ENCODE measurements at regions not wholly inside any gene's neighbourhood (a gene's known extent, or its start where the extent isn't known, plus 50 kb on each side); places are given as distances from the start of the nearest gene placed in this dataset.

DNA sequence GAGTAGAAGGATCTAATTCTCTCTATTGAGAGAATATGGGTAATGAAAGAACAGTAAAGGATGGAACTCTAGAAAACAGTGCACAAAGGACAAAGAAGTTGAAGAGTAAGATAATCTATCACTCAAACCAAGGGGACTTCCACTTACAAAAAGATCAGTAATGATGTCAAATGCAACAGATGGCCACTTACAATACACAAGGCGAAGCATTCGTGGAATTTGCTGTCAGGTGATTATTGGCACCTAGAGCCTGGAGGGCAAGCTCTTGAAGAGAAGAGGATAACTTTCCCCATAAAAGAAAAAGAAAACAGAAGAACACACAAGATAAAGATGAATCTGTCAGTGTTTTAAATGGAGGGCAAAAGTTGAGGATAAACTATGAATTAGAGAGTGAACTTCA, 256.0 kb upstream of the TCF21 start:
- Histone ChIP-seq H3K9me3 (ENCODE audit: control insufficient read depth, insufficient read depth, low read depth, low read length) (no peaks in the 10 kb centered on the region), H3K4me1 (ENCODE audit: control insufficient read depth, extremely low read depth, insufficient read depth, low read length) (peaks cover 16% of the 10 kb centered on the region), H4K20me1 (ENCODE audit: control insufficient read depth, extremely low read depth, insufficient read depth, low read length) (no peaks in the 10 kb centered on the region), H3K36me3 (ENCODE audit: control insufficient read depth, insufficient read depth, low read length) (no peaks in the 10 kb centered on the region), H3K79me2 (ENCODE audit: control insufficient read depth, insufficient read depth, low read length) (no peaks in the 10 kb centered on the region), H3K4me3 (replicated peaks in 1 of 4; ENCODE audit: control extremely low read depth in 1 of 4, insufficient read depth in 1 of 4, low read depth in 3 of 4, low read length in 4 of 4) (no peak overlapping the region), H3K9ac (ENCODE audit: insufficient read depth, low read length) (no peak overlapping the region), H3K27me3 (ENCODE audit: control insufficient read depth, insufficient read depth, low read length) (no peaks in the 10 kb centered on the region), H3K4me2 (ENCODE audit: extremely low read depth, insufficient read depth, low read length) (no peak overlapping the region), H3K27ac (ENCODE audit: insufficient read depth, low read length) (no peak overlapping the region), H2AFZ (ENCODE audit: low read length) (no peak overlapping the region)
- no peak for TF ChIP-seq EZH2 (IDR thresholded peaks at IDR 0.05; ENCODE audit: low read length, missing control alignments)
- no peak for TF ChIP-seq CTCF (conservative IDR thresholded peaks at IDR 0.05 in 1 of 2, IDR thresholded peaks at IDR 0.05 in 1 of 2; ENCODE audit: low read depth in 1 of 2, low read length in 2 of 2)
- DNase-seq (ENCODE audit: low read depth in 2 of 2) = no peak

GRCh38 chr6:133634474-133634873, 254.4 kb upstream of the TCF21 start:
- DNase-seq (ENCODE audit: low read depth in 2 of 2) = no peak
- Histone ChIP-seq H3K79me2 (ENCODE audit: control insufficient read depth, insufficient read depth, low read length) (no peaks in the 10 kb centered on the region), H3K9ac (ENCODE audit: insufficient read depth, low read length) (no peak overlapping the region), H3K4me3 (replicated peaks in 1 of 4; ENCODE audit: control extremely low read depth in 1 of 4, insufficient read depth in 1 of 4, low read depth in 3 of 4, low read length in 4 of 4) (no peak overlapping the region), H3K4me2 (ENCODE audit: extremely low read depth, insufficient read depth, low read length) (no peak overlapping the region), H3K36me3 (ENCODE audit: control insufficient read depth, insufficient read depth, low read length) (no peaks in the 10 kb centered on the region), H3K27me3 (ENCODE audit: control insufficient read depth, insufficient read depth, low read length) (no peaks in the 10 kb centered on the region), H2AFZ (ENCODE audit: low read length) (no peak overlapping the region), H3K9me3 (ENCODE audit: control insufficient read depth, insufficient read depth, low read depth, low read length) (no peaks in the 10 kb centered on the region), H3K4me1 (ENCODE audit: control insufficient read depth, extremely low read depth, insufficient read depth, low read length) (peaks cover 16% of the 10 kb centered on the region), H4K20me1 (ENCODE audit: control insufficient read depth, extremely low read depth, insufficient read depth, low read length) (no peaks in the 10 kb centered on the region), H3K27ac (ENCODE audit: insufficient read depth, low read length) (no peak overlapping the region)
- TF ChIP-seq EZH2 (IDR thresholded peaks at IDR 0.05; ENCODE audit: low read length, missing control alignments) (no peak), CTCF (conservative IDR thresholded peaks at IDR 0.05 in 1 of 2, IDR thresholded peaks at IDR 0.05 in 1 of 2; ENCODE audit: low read depth in 1 of 2, low read length in 2 of 2) (no peak)

DNA sequence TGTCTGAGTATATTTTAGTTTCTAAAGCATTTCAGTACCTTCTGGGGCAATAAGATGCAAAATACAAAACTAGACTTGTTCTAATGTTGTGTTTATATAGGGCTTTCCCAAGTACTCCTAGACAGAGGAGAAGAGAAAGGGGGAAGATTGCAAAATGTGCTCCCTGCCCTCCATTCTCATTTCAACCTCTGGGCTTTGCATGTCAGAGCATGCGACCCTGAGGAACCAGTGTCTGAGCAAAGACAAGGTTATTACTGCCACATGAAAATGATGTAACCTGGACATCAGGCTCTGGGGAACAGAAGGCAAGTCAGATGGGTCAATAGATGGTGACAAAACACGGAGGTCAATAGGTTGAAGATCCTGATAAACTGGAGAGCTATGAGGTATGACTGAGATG, 253.5 kb upstream of the TCF21 start:
- no peaks in the 10 kb centered on the region for H3K9me3 ChIP-seq (ENCODE audit: control insufficient read depth, insufficient read depth, low read depth, low read length)
- H3K4me3 ChIP-seq (replicated peaks in 1 of 4; ENCODE audit: control extremely low read depth in 1 of 4, insufficient read depth in 1 of 4, low read depth in 3 of 4, low read length in 4 of 4) = no peak overlapping the region
- no peaks in the 10 kb centered on the region for H3K79me2 ChIP-seq (ENCODE audit: control insufficient read depth, insufficient read depth, low read length)
- no peak overlapping the region for H3K4me2 ChIP-seq (ENCODE audit: extremely low read depth, insufficient read depth, low read length)
- H3K27me3 ChIP-seq (ENCODE audit: control insufficient read depth, insufficient read depth, low read length) = no peaks in the 10 kb centered on the region
- H3K36me3 ChIP-seq (ENCODE audit: control insufficient read depth, insufficient read depth, low read length) = no peaks in the 10 kb centered on the region
- TF ChIP-seq EZH2 (IDR thresholded peaks at IDR 0.05; ENCODE audit: low read length, missing control alignments) (no peak), CTCF (conservative IDR thresholded peaks at IDR 0.05 in 1 of 2, IDR thresholded peaks at IDR 0.05 in 1 of 2; ENCODE audit: low read depth in 1 of 2, low read length in 2 of 2) (no peak)
- H3K4me1 ChIP-seq (ENCODE audit: control insufficient read depth, extremely low read depth, insufficient read depth, low read length) = peaks cover 16% of the 10 kb centered on the region
- H3K27ac ChIP-seq (ENCODE audit: insufficient read depth, low read length) = no peak overlapping the region
- H4K20me1 ChIP-seq (ENCODE audit: control insufficient read depth, extremely low read depth, insufficient read depth, low read length) = no peaks in the 10 kb centered on the region
- DNase-seq (ENCODE audit: low read depth in 2 of 2) = no peak
- no peak overlapping the region for H2AFZ ChIP-seq (ENCODE audit: low read length)
- no peak overlapping the region for H3K9ac ChIP-seq (ENCODE audit: insufficient read depth, low read length)

Measured in fibroblast of lung (primary cell).